Endothelial cell of umbilical vein (primary cell): ENCODE measurements at regions not wholly inside any gene's neighbourhood (a gene's known extent, or its start where the extent isn't known, plus 50 kb on each side); places are given as distances from the start of the nearest gene placed in this dataset.

Experiments used
- BruUV-seq: library from RNA; stranded (reverse); fragments of 400-500 nt; replicated peaks from 2 replicates; lab custom pipeline; 2021; lab: Mats Ljungman, UMichigan
- CTCF ChIA-PET: fragments of 300-600, 350-600 bp; sonication (Branson Sonifier 250); formaldehyde crosslinking; loops from one replicate; lab custom pipeline; 2021; ENCODE audit warnings: antibody characterized with exemption, inconsistent platforms; lab: Charles Lee
- POLR2A ChIA-PET: fragments of 300-600, 350-600 bp; sonication (Branson Sonifier 250); formaldehyde crosslinking; loops from one replicate; lab custom pipeline; 2021; ENCODE audit warnings: antibody characterized with exemption, inconsistent platforms; lab: Charles Lee
- DNase-seq: peaks from one replicate; pipeline ENCODE4 v3.0.0-alpha.2; 2011; ENCODE audit warnings: low read depth, low spot score
- FAIRE-seq: peaks from 2 replicates; lab custom pipeline; 2011; peaks lifted over from hg19 to GRCh38; lab: Jason Lieb, UNC
- H2AFZ ChIP-seq: 2 replicates; pipeline ENCODE4 v1.6.0; 2012; ENCODE audit warnings: low read depth, low read length, control low read depth, inconsistent platforms
- H3K27ac ChIP-seq: 2 replicates; pipeline ENCODE4 v1.5.1; 2011; ENCODE audit warnings: low read depth, mild to moderate bottlenecking, control low read depth, low read length, moderate library complexity; ENCODE audit not compliant: insufficient read depth
- H3K27me3 ChIP-seq, 2 experiments: 2 replicates each; pipeline versions ENCODE4 v1.6.0 to v1.6.1; 2011; ENCODE audit warnings: low read length in 2 of 2, mixed read lengths in 1 of 2; ENCODE audit not compliant: control insufficient read depth in 2 of 2, insufficient read depth in 2 of 2
- H3K36me3 ChIP-seq, 2 experiments: 2 replicates in 1 of 2; 3 replicates in 1 of 2; pipeline ENCODE4 v1.5.1; 2011; ENCODE audit warnings: low read length in 2 of 2, mild to moderate bottlenecking in 1 of 2, moderate library complexity in 1 of 2; ENCODE audit not compliant: control insufficient read depth in 2 of 2, insufficient read depth in 2 of 2; ENCODE audit errors: extremely low read depth in 1 of 2
- H3K4me1 ChIP-seq: 3 replicates; pipeline ENCODE4 v1.5.1; 2011; ENCODE audit warnings: mild to moderate bottlenecking, low read length; ENCODE audit not compliant: control insufficient read depth, insufficient read depth; ENCODE audit errors: extremely low read depth
- H3K4me2 ChIP-seq: 2 replicates; pipeline ENCODE4 v1.6.1; 2011; ENCODE audit warnings: low read length, control low read depth, mixed read lengths; ENCODE audit not compliant: insufficient read depth
- H3K4me3 ChIP-seq, 3 experiments: fragments of 200-600 bp in 1 of 3; sonication (generic), shearing (Covaris generic) in 1 of 3; replicated peaks in 1 of 3; 2 replicates each; pipeline ENCODE4 v1.5.1; 2011 to 2016; ENCODE audit warnings: control low read depth in 3 of 3, low read length in 3 of 3, mild to moderate bottlenecking in 2 of 3, inconsistent platforms in 1 of 3, low read depth in 1 of 3, moderate library complexity in 1 of 3; ENCODE audit not compliant: insufficient read depth in 1 of 3
- H3K79me2 ChIP-seq: 2 replicates; pipeline ENCODE4 v1.6.0; 2012; ENCODE audit warnings: low read length, inconsistent platforms; ENCODE audit not compliant: control insufficient read depth, insufficient read depth
- H3K9ac ChIP-seq: replicated peaks from 2 replicates; pipeline ENCODE3; 2011; ENCODE audit warnings: low read length, control low read depth; ENCODE audit not compliant: insufficient read depth; ENCODE audit errors: extremely low read depth
- H3K9me1 ChIP-seq: replicated peaks from 3 replicates; pipeline ENCODE4 v1.6.0; 2011; ENCODE audit warnings: mild to moderate bottlenecking, low read length; ENCODE audit not compliant: control insufficient read depth, insufficient read depth; ENCODE audit errors: extremely low read depth
- H3K9me3 ChIP-seq: replicated peaks from 2 replicates; pipeline ENCODE4 v1.5.1; 2012; ENCODE audit warnings: low read length, inconsistent platforms; ENCODE audit not compliant: control insufficient read depth, insufficient read depth
- H4K20me1 ChIP-seq: replicated peaks from 2 replicates; pipeline ENCODE3; 2011; ENCODE audit warnings: mild to moderate bottlenecking, low read length; ENCODE audit not compliant: control insufficient read depth, insufficient read depth; ENCODE audit errors: extremely low read depth
- EZH2 ChIP-seq: IDR thresholded peaks from 2 replicates; pipeline ENCODE4 v1.6.1; 2012; ENCODE audit warnings: borderline replicate concordance, low read depth, mild to moderate bottlenecking, moderate library complexity, low read length, inconsistent platforms; ENCODE audit not compliant: severe bottlenecking
- FOS ChIP-seq: IDR thresholded peaks from 2 replicates; pipeline ENCODE4 v1.6.1; 2011; ENCODE audit warnings: mild to moderate bottlenecking, low read length, moderate library complexity, borderline replicate concordance; ENCODE audit not compliant: insufficient read depth
- GATA2 ChIP-seq: IDR thresholded peaks from 2 replicates; pipeline ENCODE4 v1.7.0; 2011; ENCODE audit warnings: low read depth, mild to moderate bottlenecking, moderate library complexity, mixed read lengths, low read length; ENCODE audit not compliant: insufficient read length, insufficient read depth
- JUN ChIP-seq: IDR thresholded peaks from 2 replicates; pipeline ENCODE4 v1.6.1; 2011; ENCODE audit warnings: borderline replicate concordance, low read depth; ENCODE audit not compliant: insufficient read length, insufficient read depth
- MYC ChIP-seq: IDR thresholded peaks from one replicate; pipeline ENCODE4 v1.6.1; 2011; ENCODE audit warnings: mild to moderate bottlenecking, low read depth, low read length
- POLR2A ChIP-seq: IDR thresholded peaks from 2 replicates; pipeline ENCODE4 v1.6.1; 2012; ENCODE audit warnings: low read depth, mild to moderate bottlenecking, control low read depth, low read length
- POLR2AphosphoS5 ChIP-seq: IDR thresholded peaks from 2 replicates; pipeline ENCODE4 v1.6.1; 2012; ENCODE audit warnings: low read depth, mild to moderate bottlenecking, control low read depth, low read length, moderate library complexity; ENCODE audit not compliant: insufficient read depth
- dilution Hi-C: fragments of 300-500 bp; cut with MboI; formaldehyde crosslinking; loops from one replicate; pipeline ENCODE4 v1.15.0; 2019; ENCODE audit warnings: low sequenced_read_pairs; ENCODE audit not compliant: extremely low pct_ligation_motif_present
- intact Hi-C: fragments of 100-400 bp; cut with micrococcal nuclease; formaldehyde crosslinking; loops from one replicate; pipeline ENCODE4 v1.10.0; 2022
- TF ChIP-seq, protein P1 (sequence below), 2 donors: IDR thresholded peaks; 1 replicate in 1 of 2; 2 replicates in 1 of 2; pipeline ENCODE4 v1.5.1; 2011; ENCODE audit warnings: low read length in 2 of 2, mild to moderate bottlenecking in 2 of 2, moderate library complexity in 2 of 2, control low read depth in 1 of 2, inconsistent platforms in 1 of 2, low read depth in 1 of 2; ENCODE audit not compliant: insufficient read depth in 1 of 2; ENCODE audit errors: extremely low read depth in 1 of 2
- TF ChIP-seq, protein P2 (sequence below): IDR thresholded peaks from 2 replicates; pipeline ENCODE4 v1.6.1; 2011; ENCODE audit not compliant: insufficient read depth, insufficient read length

DNA sequence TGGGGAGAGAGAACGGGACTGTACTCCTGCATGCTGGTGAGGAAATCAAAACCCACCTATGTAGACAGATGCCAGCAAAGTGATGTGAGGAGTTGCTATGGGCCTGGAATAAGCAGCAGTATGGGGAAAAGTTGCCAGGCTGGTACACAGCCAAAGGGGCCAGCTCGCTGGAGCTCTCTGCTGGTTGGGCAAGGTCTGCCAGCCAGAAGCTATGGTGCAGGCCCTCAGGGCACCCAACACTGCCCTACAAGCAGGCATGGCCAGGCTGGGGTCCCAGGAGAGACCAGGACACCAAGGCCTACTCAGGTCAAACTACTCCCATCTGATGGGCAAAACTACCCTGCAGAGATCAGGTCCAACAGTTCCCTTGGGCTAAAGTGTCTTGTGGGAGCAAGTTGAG is 916.6 kb downstream of the IPMK start:
- DNase-seq (no peak), FAIRE-seq (no peak)
- H3K36me3 ChIP-seq, result no peaks in the 10 kb centered on the region
- H4K20me1 ChIP-seq, result no peaks in the 10 kb centered on the region
- intact Hi-C loops, result no loop called here
- no peak overlapping the region for H3K27ac ChIP-seq
- H3K4me1 ChIP-seq, result no peaks in the 10 kb centered on the region
- H3K9me1 ChIP-seq, result no peaks in the 10 kb centered on the region
- no peaks in the 10 kb centered on the region for H3K27me3 ChIP-seq
- no TSS peak for BruUV-seq
- no peak overlapping the region for H2AFZ ChIP-seq
- peaks cover 2% of the 10 kb centered on the region for H3K9me3 ChIP-seq
- POLR2A ChIA-PET, result no interaction called here
- TF ChIP-seq FOS (no peak), POLR2A (no peak), MYC (no peak), EZH2 (no peak), POLR2AphosphoS5 (no peak), GATA2 (no peak), JUN (no peak)
- TF ChIP-seq, protein P1, sequence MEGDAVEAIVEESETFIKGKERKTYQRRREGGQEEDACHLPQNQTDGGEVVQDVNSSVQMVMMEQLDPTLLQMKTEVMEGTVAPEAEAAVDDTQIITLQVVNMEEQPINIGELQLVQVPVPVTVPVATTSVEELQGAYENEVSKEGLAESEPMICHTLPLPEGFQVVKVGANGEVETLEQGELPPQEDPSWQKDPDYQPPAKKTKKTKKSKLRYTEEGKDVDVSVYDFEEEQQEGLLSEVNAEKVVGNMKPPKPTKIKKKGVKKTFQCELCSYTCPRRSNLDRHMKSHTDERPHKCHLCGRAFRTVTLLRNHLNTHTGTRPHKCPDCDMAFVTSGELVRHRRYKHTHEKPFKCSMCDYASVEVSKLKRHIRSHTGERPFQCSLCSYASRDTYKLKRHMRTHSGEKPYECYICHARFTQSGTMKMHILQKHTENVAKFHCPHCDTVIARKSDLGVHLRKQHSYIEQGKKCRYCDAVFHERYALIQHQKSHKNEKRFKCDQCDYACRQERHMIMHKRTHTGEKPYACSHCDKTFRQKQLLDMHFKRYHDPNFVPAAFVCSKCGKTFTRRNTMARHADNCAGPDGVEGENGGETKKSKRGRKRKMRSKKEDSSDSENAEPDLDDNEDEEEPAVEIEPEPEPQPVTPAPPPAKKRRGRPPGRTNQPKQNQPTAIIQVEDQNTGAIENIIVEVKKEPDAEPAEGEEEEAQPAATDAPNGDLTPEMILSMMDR (IDR thresholded peaks at IDR 0.05; ENCODE audit: extremely low read depth in 1 of 2, insufficient read depth in 1 of 2, low read depth in 1 of 2, low read length in 2 of 2), result no peak
- TF ChIP-seq, protein P2, sequence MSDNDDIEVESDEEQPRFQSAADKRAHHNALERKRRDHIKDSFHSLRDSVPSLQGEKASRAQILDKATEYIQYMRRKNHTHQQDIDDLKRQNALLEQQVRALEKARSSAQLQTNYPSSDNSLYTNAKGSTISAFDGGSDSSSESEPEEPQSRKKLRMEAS, result no peak
- H3K4me3 ChIP-seq, result no peak overlapping the region
- no peak overlapping the region for H3K9ac ChIP-seq
- CTCF ChIA-PET, result no interaction called here
- dilution Hi-C loops, result no loop called here
- no peak overlapping the region for H3K4me2 ChIP-seq
- no peaks in the 10 kb centered on the region for H3K79me2 ChIP-seq
